Vagina (tissue), 2 donors: ENCODE measurements at regions not wholly inside any gene's neighbourhood (a gene's known extent, or its start where the extent isn't known, plus 50 kb on each side); places are given as distances from the start of the nearest gene placed in this dataset.

ENCODE experiments used
- DNase-seq, 2 donors: peaks; one replicate each; pipeline ENCODE4 v3.0.0-alpha.2; 2017; ENCODE audit errors: extremely low spot score in 2 of 2
- H3K27ac ChIP-seq: fragments of 200-600 bp; sonication (generic); one replicate; pipeline ENCODE4 v1.5.1; 2019
- H3K27me3 ChIP-seq: fragments of 200-600 bp; sonication (generic); one replicate; pipeline ENCODE4 v1.5.1; 2019
- H3K36me3 ChIP-seq, 2 donors: fragments of 200-600 bp; sonication (generic); one replicate each; pipeline ENCODE4 v1.5.1; 2017 to 2019
- H3K4me1 ChIP-seq: fragments of 200-600 bp; sonication (generic); one replicate; pipeline ENCODE4 v1.5.1; 2019
- H3K4me3 ChIP-seq, 2 donors: fragments of 200-600 bp; sonication (generic); 1 replicate in 1 of 2; 2 replicates in 1 of 2; pipeline ENCODE4 v1.5.1; 2016 to 2019
- H3K9me3 ChIP-seq: fragments of 200-600 bp; sonication (generic); one replicate; pipeline ENCODE4 v1.5.1; 2019
- POLR2A ChIP-seq, 2 donors: fragments of 450-650 bp; IDR thresholded peaks; one replicate each; pipeline ENCODE4 v1.6.1; 2017; ENCODE audit warnings: antibody characterized with exemption in 2 of 2, mild to moderate bottlenecking in 2 of 2, moderate library complexity in 2 of 2
- POLR2AphosphoS5 ChIP-seq, 2 donors: sonication (generic); formaldehyde crosslinking; IDR thresholded peaks; one replicate each; pipeline ENCODE4 v1.9.0; 2017; ENCODE audit warnings: antibody characterized with exemption in 2 of 2, mild to moderate bottlenecking in 2 of 2, low read depth in 1 of 2; ENCODE audit not compliant: insufficient read depth in 1 of 2
- intact Hi-C: fragments of 100-400 bp; cut with DNase I; formaldehyde crosslinking; loops from one replicate; pipeline ENCODE4 v1.15.1; 2023
- TF ChIP-seq, protein P1 (sequence below), 3 experiments: fragments of 450-650 bp in 2 of 3; fragments of 200-600 bp in 1 of 3; sonication (generic) in 1 of 3; IDR thresholded peaks; one replicate each; pipeline ENCODE4 v1.5.1; 2017 to 2019; ENCODE audit warnings: antibody characterized with exemption in 3 of 3, mild to moderate bottlenecking in 2 of 3, moderate library complexity in 2 of 3

DNA sequence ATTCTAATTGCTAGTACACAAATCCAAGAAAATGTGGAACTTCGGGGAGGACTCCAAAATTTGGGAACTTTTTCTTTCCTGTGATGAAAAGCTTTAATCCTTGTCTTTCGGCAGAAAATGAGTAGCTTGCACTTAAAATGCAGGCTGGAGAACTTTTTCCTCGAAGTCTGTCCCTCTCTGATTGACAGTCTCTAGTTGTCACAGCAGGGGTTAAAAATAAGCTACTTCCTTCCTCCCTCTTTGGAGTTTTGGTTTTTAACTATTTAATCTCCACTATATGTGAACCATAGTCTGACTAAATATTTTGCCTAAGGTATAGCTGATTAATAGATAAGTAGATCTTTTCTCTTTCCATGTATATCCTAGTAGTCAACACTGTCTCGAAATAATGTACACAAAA is 66.8 kb upstream of the MBOAT1 start:
- no peaks in the 10 kb centered on the region for H3K4me1 ChIP-seq
- DNase-seq: no peak
- intact Hi-C loops: no loop called here
- no peaks in the 10 kb centered on the region for H3K27me3 ChIP-seq
- H3K27ac ChIP-seq: no peak overlapping the region
- H3K4me3 ChIP-seq: no peak overlapping the region
- no peak for TF ChIP-seq POLR2AphosphoS5 (IDR thresholded peaks at IDR 0.05; ENCODE audit: insufficient read depth in 1 of 2, low read depth in 1 of 2)
- TF ChIP-seq POLR2A (IDR thresholded peaks at IDR 0.05): no peak
- no peaks in the 10 kb centered on the region for H3K36me3 ChIP-seq
- no peaks in the 10 kb centered on the region for H3K9me3 ChIP-seq

GRCh38 chr6:20279608-20280287 is 67.5 kb upstream of the MBOAT1 start:
- intact Hi-C loops: no loop called here
- Histone ChIP-seq H3K4me1 (no peaks in the 10 kb centered on the region), H3K27me3 (no peaks in the 10 kb centered on the region), H3K27ac (no peak overlapping the region), H3K9me3 (no peaks in the 10 kb centered on the region), H3K4me3 (no peak overlapping the region), H3K36me3 (no peaks in the 10 kb centered on the region)
- no peak for DNase-seq
- TF ChIP-seq POLR2A (IDR thresholded peaks at IDR 0.05): no peak
- TF ChIP-seq POLR2AphosphoS5 (IDR thresholded peaks at IDR 0.05; ENCODE audit: insufficient read depth in 1 of 2, low read depth in 1 of 2): peak in 1 of 2 donors; percentile 27
- TF ChIP-seq, protein P1, sequence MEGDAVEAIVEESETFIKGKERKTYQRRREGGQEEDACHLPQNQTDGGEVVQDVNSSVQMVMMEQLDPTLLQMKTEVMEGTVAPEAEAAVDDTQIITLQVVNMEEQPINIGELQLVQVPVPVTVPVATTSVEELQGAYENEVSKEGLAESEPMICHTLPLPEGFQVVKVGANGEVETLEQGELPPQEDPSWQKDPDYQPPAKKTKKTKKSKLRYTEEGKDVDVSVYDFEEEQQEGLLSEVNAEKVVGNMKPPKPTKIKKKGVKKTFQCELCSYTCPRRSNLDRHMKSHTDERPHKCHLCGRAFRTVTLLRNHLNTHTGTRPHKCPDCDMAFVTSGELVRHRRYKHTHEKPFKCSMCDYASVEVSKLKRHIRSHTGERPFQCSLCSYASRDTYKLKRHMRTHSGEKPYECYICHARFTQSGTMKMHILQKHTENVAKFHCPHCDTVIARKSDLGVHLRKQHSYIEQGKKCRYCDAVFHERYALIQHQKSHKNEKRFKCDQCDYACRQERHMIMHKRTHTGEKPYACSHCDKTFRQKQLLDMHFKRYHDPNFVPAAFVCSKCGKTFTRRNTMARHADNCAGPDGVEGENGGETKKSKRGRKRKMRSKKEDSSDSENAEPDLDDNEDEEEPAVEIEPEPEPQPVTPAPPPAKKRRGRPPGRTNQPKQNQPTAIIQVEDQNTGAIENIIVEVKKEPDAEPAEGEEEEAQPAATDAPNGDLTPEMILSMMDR (IDR thresholded peaks at IDR 0.05): no peak

DNA sequence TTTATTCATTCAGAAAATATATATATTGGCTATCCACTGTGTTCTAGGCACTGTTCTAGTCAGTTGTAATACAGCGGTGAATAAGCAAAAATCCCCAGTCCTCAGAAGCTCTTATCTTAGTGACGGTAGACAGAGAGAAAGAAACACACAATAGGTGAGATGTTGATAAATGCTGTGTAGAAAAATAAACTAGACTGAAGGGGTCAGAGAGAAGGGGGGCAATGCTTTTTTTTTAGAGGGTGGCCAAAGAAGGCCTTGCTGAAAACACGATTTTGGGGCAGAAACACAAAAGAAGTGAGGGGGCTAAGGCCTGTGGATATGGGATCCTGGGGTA is 68.0 kb upstream of the MBOAT1 start:
- DNase-seq: no peak
- Histone ChIP-seq H3K36me3 (no peaks in the 10 kb centered on the region), H3K4me1 (no peaks in the 10 kb centered on the region), H3K9me3 (no peaks in the 10 kb centered on the region), H3K27me3 (no peaks in the 10 kb centered on the region), H3K27ac (no peak overlapping the region), H3K4me3 (no peak overlapping the region)
- intact Hi-C loops: no loop called here
- TF ChIP-seq, protein P1 (IDR thresholded peaks at IDR 0.05): no peak
- TF ChIP-seq POLR2A (IDR thresholded peaks at IDR 0.05) (no peak), POLR2AphosphoS5 (IDR thresholded peaks at IDR 0.05; ENCODE audit: insufficient read depth in 1 of 2, low read depth in 1 of 2) (no peak)

- intact Hi-C loops: loop anchor here (5.0 kb wide), 1 partner anchor 243 kb away; no protein-coding TSS in a partner anchor
- no peaks in the 10 kb centered on the region for H3K9me3 ChIP-seq
- H3K36me3 ChIP-seq: no peaks in the 10 kb centered on the region
- TF ChIP-seq POLR2A (IDR thresholded peaks at IDR 0.05) (no peak), POLR2AphosphoS5 (IDR thresholded peaks at IDR 0.05; ENCODE audit: insufficient read depth in 1 of 2, low read depth in 1 of 2) (no peak)
- TF ChIP-seq, protein P1 (IDR thresholded peaks at IDR 0.05): no peak
- H3K27me3 ChIP-seq: no peaks in the 10 kb centered on the region
- no peak overlapping the region for H3K27ac ChIP-seq
- H3K4me1 ChIP-seq: no peaks in the 10 kb centered on the region
- no peak overlapping the region for H3K4me3 ChIP-seq
- DNase-seq: no peak
Observed at GRCh38 chr6:20284672-20285071, 72.4 kb upstream of the MBOAT1 start.

GRCh38 chr6:20286968-20287565 is 74.8 kb upstream of the MBOAT1 start:
- intact Hi-C loops: loop anchor here (5.0 kb wide), 1 partner anchor 240 kb away; no protein-coding TSS in a partner anchor
- Histone ChIP-seq H3K4me1 (no peaks in the 10 kb centered on the region), H3K4me3 (no peak overlapping the region), H3K9me3 (no peaks in the 10 kb centered on the region), H3K27ac (no peak overlapping the region), H3K36me3 (no peaks in the 10 kb centered on the region), H3K27me3 (no peaks in the 10 kb centered on the region)
- no peak for DNase-seq
- no peak for TF ChIP-seq POLR2A (IDR thresholded peaks at IDR 0.05)
- TF ChIP-seq POLR2AphosphoS5 (IDR thresholded peaks at IDR 0.05; ENCODE audit: insufficient read depth in 1 of 2, low read depth in 1 of 2): no peak
- TF ChIP-seq, protein P1 (IDR thresholded peaks at IDR 0.05): no peak
